Fibroblast of skin of left biceps (primary cell): ENCODE measurements at regions not wholly inside any gene's neighbourhood (a gene's known extent, or its start where the extent isn't known, plus 50 kb on each side); places are given as distances from the start of the nearest gene placed in this dataset.
A peak's percentile ranks its signal among the peaks of the same experiment; 100 is the strongest.

Source experiments
- DNase-seq, 2 experiments: peaks; one replicate each; pipeline ENCODE4 v3.0.0-alpha.2; 2013; ENCODE audit warnings: low read depth in 2 of 2

DNA sequence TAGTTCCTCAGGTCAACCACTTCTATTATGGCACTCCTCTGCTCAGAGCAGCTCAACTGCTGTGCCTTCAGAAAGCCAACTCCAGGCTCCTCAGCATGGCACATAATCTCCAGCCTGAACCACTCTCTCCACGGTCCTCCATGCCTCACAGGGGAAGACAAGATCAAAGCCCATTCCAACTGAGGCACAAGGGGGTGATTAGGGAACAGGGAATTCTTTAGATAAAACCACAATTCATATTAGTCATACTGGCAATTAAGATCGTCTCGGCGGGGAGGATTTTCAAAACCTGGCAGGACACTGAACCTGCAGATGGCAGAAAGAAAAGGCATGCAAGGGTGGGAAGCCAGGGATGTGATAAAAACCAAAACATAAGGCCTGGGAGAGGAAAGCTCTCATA, 361.6 kb downstream of the FGFR2 start:
- DNase-seq = no peak

DNA sequence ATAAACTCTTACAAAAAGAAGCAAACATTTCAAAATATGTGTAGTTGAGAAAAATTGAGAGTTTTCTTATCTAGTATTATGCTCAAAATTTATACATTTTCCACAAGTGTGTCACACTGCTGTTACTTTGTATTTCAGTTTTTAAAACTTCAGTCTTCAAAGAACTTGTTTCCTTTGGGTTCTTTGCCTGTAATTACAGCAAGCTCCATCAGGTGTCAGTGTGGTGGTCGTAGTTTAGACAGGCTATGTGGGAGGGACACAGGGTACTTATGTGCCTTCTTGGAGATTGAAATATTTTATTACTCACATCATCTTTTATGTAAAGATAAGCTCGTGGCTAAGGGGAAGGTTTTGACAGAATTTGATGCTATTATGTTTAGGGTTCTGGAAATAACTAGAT, 360.5 kb downstream of the FGFR2 start:
- DNase-seq = no peak

DNA sequence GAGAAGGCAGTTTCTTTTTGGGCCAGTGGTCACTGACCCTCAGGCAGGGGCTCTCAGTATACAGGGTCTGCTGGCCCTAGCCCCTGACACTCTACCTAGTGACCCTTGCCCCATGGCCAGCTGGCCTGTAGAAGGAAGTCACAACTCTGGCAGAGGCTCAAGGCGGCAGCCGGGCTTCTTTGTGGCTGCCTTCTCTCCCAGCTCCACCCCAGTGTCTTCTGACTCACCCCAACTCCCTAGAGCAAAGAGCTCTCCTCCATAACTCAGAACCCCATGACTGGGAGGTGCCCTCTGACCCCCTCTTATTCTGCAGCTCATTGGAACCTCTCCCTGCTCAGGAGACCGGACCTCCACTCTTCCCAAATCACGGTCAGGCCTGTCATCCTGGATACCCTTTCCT, 358.2 kb downstream of the FGFR2 start:
- DNase-seq = no peak

DNA sequence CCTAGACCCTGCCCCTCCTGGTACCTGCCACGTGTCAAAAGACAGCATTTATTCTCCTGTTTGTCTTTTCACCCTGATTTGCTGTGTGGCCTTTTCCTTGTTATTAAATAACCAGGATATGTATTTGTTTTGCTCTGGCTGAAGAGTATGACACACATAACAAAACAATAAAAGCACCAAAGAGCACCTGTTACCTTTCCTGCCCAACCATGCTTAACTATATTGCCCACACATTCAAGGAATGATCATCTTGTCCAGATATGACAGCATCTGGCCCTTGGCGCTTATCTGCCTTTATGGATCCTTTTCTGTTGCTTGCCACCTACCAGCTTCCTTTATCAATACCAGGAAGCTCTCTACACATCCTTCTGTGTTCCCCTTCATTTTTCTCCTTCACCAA, 357.7 kb downstream of the FGFR2 start:
- no peak for DNase-seq

DNA sequence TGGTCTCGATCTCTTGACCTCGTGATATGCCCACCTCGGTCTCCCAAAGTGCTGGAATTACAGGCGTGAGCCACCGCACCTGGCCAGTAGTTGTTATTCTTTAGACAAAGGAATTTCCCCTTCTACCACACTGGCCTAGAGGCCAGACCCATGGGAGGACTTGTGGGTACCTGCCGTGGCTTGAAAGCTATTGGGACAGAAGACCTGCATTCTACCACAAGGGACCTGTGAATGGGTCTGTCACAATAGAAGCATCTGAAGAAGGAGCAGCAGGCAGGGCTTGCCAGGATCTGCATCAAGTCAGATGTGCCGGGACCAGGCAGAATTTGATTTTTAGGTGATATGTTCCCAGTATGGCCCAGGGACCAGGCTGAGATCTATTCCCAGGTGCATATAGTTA, 356.9 kb downstream of the FGFR2 start:
- no peak for DNase-seq

DNA sequence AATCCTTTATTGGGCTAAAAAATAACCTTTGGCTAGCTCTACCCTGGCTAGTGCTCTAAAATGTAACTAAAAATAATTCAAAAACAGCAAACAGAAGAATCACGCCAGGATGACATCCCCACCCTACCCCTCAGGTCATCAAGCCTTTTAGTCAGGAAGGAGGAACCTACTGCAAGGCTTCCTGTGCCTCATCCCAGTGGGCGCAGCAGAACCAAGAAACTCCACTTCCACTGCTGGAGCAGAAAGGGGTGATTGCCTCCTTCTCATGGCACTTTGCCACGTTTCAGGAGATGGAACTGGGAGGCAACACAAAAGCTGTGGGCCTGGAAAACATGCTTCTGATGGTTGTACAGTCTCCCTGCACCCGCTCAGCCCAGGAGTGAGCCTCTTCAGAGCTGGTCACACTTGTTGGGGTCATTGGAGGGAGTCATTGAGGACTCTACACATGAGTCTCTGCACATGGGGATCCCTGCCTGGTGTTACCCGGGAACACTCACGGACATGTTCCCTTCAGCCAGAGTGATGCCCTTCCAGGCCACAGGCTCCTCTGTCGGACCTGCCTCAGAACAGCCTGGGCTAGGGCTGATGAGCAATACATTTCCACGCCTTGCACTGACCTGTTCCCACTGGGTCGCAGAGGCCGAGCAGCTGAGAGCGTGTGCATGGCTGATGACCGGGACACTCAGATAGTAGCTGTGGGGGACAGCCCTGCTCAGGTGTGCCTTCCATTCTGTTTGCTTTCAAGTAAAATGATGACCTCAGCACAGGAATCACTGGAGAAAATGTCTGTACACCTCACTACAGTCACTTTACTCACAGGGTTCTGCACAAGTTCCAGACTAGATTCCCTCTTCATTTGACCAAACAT, 355.3 kb downstream of the FGFR2 start:
- no peak for DNase-seq

DNA sequence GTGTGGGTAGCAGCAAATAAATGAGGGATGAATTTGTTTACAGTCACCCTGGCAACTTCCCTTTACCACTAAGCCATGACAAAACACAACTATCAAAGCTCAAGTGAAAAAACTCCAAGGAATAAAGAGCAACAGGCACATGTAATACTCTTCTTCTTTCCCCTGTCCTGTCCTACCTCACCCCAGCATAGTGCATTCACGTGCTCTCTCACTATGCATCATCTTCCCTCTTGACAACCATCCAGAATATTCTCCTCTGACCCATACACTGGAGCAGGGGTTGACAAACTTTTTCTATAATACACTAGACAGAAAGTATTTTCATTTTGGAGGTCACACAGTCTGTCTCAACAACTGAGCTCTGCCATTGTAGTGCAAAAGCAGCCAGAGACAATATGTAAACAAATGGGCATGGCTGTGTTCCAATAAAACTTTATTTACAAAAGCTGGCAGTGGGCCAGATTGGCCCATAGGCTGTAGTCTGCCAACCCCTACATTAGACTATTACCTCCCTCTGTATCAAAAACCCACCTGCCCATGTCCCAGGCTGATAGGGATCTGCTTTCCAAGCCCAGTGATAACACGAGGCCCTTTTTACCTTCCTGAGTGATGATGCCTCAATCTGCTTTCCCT, 354.5 kb downstream of the FGFR2 start:
- DNase-seq = no peak

DNA sequence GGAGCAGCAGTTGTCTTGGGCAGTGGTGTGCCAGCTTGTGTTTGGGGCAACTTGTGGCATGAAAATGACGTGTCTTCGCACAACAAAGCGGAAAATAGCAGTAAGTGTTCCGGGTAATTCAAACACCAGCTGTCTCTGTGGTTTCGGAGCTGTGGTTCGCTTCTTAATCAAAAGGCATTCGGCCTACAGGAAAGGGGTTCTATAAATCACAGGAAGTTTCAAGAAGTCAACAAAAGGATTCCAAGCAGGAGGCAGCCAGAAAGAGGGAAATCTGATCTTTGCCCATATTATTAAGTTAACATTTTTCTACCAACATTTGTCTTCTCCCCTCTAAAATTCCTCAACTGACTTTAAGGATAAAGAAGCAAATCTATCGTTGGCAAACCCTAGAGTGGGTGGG, 353.4 kb downstream of the FGFR2 start:
- DNase-seq = peak in 1 of 2 experiments; percentile 5

DNA sequence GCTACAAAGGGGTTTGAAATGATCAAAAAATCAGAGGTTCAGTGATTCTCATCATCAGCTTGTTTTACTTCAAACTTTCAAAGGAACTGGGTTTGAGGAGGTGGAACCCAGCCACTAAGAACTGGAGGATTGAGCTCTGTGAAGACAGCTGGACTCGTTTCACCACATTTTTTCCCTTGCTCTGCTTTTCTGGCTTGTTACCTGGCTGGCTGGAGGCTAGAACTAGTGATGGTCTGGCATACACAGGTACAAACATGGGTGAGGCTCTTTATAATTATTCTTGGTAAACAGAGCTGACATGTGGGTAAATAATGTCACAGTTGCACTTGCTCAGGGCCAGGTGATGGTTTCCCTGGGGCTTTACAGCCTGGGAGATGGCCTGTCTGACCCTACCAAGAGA, 352.5 kb downstream of the FGFR2 start:
- DNase-seq = no peak

DNA sequence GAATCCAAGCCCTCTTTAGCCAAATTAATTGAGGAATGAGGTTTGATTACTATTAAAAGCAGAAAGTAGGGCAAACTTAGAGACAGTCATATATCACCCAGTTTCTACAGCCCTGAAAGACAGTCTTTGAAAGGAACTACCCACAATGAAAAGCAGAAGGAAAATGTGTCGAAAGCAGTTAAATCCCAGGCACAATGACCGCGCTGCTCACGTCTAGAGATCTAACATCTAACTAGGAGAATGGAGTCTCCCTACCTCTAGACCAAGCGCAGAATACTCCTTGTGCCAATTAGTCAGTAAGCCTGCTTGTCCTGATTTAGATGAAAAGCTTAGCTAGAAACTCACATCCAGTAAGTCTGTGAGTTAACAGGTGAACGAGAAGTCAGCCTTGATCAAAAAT, 350.0 kb downstream of the FGFR2 start:
- no peak for DNase-seq

DNA sequence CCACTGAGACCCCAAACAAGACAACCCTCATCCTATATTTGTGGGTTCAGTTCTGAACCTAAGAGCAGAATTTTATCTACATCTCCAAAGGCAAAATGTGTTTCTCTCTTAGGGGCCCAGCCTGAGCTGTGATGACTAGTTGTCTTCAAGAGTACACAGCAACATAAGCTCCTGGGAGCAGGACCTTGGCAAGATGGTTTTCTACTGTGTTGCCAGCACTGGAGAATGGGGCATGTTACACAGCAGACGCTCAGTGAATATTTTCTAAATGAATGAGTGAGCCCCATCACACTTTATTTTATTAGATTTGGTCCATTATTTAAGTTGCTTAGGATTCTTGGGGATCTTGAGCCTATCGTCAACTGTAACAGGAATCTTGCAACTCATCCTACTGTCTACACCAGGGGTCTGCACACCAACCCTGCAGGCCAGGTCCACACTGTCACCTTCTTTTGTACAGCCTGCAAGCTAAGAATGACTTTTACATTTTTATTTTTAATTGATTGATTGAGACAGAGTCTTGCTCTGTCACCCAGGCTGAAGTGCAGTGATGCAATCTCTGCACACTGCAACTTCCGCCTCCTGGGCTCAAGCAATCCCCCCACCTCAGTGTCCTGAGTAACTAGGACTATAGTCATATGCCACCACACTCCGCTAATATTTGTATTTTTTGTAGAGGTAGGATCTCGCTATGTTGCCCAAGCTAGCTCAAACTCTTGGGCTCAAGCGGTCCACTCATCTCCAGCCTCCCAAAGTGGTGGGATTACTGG, 347.1 kb downstream of the FGFR2 start:
- DNase-seq = no peak

DNA sequence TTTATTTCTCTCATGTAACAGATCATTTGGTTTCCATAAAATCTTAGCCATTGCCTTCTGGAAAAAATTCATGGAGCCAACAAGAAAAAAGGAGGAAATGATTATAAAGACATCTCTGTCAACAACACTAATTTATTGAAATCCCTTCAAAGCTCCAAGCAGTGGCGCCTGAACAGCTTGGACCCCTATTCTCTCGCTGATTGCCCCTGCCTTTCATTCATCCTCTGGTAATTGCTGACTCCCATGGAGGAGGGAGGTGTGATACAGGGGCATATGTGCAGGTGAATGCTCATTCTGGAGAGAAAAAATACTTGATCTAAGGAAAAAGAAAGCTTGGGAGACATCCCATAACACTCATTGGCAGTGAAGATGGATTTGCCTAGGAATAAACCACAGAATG, 345.5 kb downstream of the FGFR2 start:
- DNase-seq = no peak

DNA sequence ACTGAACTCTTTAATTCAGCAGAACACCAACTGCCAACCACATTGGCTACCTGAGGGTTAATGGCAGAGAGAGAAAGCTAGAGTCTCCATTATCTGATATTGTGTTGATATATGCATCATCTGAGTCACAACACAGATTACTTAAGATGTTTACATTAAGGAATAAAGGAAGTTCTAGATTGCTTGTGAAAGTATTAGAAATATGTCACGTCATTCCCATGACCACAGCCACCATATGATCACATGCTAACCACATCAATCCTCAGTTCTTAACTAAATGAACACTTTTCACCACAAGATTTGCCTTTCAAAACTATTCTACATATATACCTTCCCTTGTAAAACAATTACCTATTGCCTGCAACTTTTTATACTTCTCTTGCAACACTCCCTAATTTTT, 337.9 kb downstream of the FGFR2 start:
- DNase-seq = no peak

DNA sequence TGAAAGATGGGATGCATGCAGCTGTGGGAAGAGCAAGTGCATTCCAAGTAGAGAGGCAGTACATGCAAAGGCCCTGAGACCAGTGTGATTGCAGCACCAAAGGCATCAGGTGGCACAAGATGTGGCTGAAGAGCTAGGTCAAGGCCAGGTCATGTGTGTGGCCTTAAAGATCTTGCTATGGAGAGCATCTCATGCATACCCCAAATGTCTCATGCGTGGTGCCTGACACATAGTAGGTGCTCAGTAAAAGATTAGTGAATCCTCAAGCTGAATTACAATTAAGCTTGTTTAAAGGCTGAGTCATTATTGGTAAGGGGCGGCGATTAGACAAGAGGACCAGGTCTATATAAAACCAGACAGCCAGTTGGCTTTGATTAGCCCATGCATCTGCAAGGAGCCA, 336.6 kb downstream of the FGFR2 start:
- DNase-seq = no peak

DNA sequence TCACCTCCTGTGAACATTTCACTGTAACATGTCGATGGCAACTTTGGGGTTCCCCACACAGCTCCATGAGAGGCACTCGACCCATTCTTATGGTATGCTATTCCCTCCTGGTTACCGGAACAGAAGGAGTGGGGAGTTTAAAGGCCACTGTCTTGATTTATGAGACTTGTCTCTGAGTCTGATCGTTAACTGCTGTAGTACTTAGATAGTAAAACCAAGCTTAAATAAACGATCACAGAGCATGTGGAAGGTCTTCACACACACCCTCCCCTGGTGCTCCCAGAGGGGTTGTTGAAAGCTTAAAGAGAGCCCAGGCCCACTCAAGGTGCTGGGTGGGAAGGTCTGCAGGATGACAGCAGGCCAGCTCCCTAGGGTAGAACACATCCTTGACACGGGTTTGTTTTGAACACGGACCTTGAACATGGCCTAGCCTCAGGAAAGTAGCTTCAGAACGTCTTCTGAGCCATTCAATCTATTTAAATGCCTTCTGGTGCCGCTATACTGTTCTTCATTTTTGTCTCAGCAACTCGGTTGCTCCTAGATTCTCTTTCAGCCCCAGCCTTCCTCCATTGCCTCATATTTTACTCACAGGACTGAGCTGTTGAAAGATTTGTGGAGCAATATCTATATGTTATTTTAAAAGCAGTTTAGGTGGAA, 335.3 kb downstream of the FGFR2 start:
- no peak for DNase-seq

DNA sequence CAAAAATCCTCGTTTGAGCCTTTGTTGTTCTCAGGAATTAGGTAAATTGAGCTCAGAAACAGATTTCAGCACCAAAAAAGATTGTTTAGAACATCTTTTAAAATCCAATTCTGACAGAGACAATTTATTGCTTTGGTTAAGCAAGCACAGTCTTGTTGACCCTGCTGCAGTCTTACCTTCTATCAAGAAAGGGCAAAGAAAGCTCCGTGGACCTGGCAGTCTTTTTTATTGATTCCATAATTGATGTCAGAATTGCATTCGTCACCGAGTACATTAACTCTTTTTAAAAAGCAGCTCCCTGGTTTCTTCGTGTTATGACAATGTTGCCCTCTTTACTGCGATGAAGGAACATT, 334.8 kb downstream of the FGFR2 start:
- DNase-seq = no peak

DNA sequence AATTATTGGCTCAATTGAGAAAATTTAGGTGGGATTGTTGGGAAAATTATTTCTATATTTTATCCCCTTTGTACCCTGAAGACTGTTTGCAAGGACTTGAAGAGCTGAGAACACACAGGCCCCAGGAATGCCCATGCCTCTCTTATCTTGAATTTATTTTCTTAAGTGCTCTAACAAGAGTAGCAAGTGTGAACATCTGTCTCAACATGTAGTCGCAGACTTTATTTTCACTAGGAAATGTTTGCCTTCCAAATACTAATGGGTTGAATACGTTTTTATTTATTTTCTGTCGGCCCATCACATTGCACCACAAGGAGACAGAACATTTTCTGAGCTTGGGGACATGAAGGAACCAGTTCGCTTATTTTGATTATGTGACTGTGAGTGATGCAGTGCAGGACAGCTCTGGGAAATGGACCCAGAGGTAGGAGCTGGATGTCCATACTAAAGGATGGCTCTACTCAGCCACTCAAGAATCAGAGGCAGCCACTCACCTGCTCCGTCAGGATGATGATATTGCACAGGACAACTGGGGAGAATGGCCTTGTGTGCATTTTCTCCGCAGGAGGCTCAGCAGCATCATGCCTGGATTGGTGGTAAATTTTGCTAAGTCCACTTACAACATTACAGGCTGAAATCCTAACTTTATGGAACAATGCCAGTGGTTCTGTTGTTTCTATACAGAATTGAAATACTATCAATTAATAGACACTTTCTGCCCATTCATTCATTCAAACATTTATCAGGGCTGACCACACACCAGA, 332.7 kb downstream of the FGFR2 start:
- no peak for DNase-seq

DNA sequence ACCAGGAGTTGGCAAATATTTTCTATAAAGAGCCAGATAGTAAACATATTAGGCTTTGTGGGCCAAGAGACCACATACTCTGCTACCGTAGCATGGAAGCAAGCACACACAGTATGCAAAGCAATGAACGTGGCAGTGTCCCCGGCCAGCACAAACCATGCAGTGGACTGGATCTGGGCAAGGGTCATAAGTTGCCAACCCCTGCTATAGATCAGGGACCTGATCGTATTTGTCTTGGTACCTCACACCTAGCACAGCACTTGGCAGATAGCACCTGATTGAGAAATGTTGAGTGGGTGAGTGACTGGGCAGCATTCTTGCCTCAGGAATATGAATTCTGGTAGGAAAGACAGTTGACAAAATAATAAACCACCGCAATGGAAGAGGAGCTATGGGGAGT, 331.9 kb downstream of the FGFR2 start:
- no peak for DNase-seq

DNA sequence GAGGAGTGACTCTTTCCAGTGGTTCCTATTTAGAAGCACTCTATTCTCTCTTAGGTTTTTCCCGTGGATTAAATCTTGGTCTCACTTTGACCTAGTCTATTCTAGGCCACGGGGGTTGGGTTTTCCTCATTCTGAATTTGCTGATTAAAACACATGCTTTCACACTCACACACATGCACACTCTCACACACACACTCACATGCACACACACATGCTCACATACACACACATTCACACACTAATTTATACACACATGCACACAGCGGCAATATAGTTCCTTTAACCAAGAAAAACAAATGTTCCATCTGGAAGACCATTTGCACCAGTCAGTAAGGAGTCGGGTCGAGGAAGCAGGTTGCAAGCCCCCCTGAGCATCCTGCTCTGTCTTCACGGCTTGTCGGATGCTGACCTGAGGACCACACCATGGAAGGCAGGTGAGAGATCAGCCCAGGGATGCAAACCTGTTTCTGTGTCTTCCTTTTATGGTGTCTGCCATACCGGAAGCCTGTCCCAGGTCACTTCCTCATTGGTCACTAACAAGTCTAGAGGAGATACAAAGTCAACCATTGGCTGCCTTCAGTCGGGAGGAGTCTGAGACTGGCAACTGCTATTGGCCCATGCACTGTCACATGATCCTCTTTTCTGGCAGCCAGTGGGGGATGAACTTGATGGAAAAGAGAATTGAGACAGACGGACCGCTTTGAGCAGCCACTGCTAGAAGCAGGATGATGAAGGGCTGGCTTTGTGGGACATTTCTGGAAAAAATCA, 330.8 kb downstream of the FGFR2 start:
- no peak for DNase-seq

DNA sequence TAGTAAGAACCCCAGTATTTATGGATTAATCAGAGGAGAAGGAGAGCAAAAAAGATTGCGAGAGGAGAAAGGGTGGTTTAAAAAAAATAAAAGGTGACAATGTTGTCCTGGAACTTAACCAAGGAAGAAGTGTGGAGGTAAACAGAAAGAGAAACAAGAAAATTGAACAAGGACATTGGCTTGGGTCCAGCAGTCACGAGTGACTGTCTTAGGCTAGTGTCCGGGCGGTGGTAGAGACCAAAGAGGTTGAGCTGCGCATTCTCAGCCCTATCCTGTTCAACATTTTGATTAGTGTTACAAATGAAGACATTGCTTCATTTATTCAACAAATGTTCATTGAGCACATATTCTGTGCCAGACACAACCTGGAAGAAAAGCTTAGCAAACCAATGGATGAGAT, 329.9 kb downstream of the FGFR2 start:
- no peak for DNase-seq
